ENCODE measurements at regions not wholly inside any gene's neighbourhood (a gene's known extent, or its start where the extent isn't known, plus 50 kb on each side); places are given as distances from the start of the nearest gene placed in this dataset.

GRCh38 chr9:26775391-26775790 lies 117.2 kb downstream of the CAAP1 start:
- no peak for TF ChIP-seq CTCF (IDR thresholded peaks at IDR 0.05)
- no peak overlapping the region for H3K4me3 Mint-ChIP-seq
- POLR2A ChIA-PET: interaction anchor here (1.3 kb wide), 1 partner anchor 10 kb away, joined by 5 read pairs; no protein-coding TSS in a partner anchor

GRCh38 chr9:26773056-26773455 lies 119.5 kb downstream of the CAAP1 start:
- Mint-ChIP-seq H3K4me1 (ENCODE audit: low read depth) (no peaks in the 10 kb centered on the region), H3K27me3 (peaks cover 3% of the 10 kb centered on the region), H3K4me3 (no peak overlapping the region), H3K9me3 (no peaks in the 10 kb centered on the region), H3K36me3 (ENCODE audit: low read depth) (no peaks in the 10 kb centered on the region), H3K27ac (no peak overlapping the region)
- TF ChIP-seq CTCF (IDR thresholded peaks at IDR 0.05): no peak
- CTCF ChIA-PET: interaction anchor here (0.5 kb wide), 1 partner anchor 222 kb away, joined by 3 read pairs; no protein-coding TSS in a partner anchor
- ATAC-seq (no peak), DNase-seq (no peak)
- POLR2A ChIA-PET: no interaction called here
- intact Hi-C loops (cut with micrococcal nuclease): no loop called here

More at GRCh38 chr9:26775391-26775790, 117.2 kb downstream of the CAAP1 start:
- CTCF ChIA-PET: no interaction called here
- DNase-seq (no peak), ATAC-seq (no peak)
- no peaks in the 10 kb centered on the region for H3K9me3 Mint-ChIP-seq
- no peak overlapping the region for H3K27ac Mint-ChIP-seq
- peaks cover 4% of the 10 kb centered on the region for H3K27me3 Mint-ChIP-seq
- no peaks in the 10 kb centered on the region for H3K4me1 Mint-ChIP-seq (ENCODE audit: low read depth)
- H3K36me3 Mint-ChIP-seq (ENCODE audit: low read depth): no peaks in the 10 kb centered on the region
- intact Hi-C loops (cut with micrococcal nuclease): no loop called here

- TF ChIP-seq CTCF (IDR thresholded peaks at IDR 0.05): no peak
- intact Hi-C loops (cut with micrococcal nuclease): no loop called here
- ATAC-seq (no peak), DNase-seq (no peak)
- Mint-ChIP-seq H3K27ac (no peak overlapping the region), H3K27me3 (peaks cover 3% of the 10 kb centered on the region), H3K4me1 (ENCODE audit: low read depth) (no peaks in the 10 kb centered on the region), H3K4me3 (no peak overlapping the region), H3K36me3 (ENCODE audit: low read depth) (no peaks in the 10 kb centered on the region), H3K9me3 (no peaks in the 10 kb centered on the region)
- ChIA-PET POLR2A (no interaction called here), CTCF (no interaction called here)
Observed at GRCh38 chr9:26770821-26771220, 121.8 kb downstream of the CAAP1 start.

- intact Hi-C loops (cut with micrococcal nuclease): no loop called here
- Mint-ChIP-seq H3K9me3 (no peaks in the 10 kb centered on the region), H3K27me3 (no peaks in the 10 kb centered on the region), H3K27ac (no peak overlapping the region), H3K4me1 (ENCODE audit: low read depth) (no peaks in the 10 kb centered on the region), H3K36me3 (ENCODE audit: low read depth) (no peaks in the 10 kb centered on the region), H3K4me3 (no peak overlapping the region)
- ChIA-PET CTCF (no interaction called here), POLR2A (no interaction called here)
- TF ChIP-seq CTCF (IDR thresholded peaks at IDR 0.05): no peak
- no peak for ATAC-seq
- DNase-seq: no peak
Observed at GRCh38 chr9:26768145-26768544, 124.5 kb downstream of the CAAP1 start.

- no peaks in the 10 kb centered on the region for H3K9me3 Mint-ChIP-seq
- no peak for ATAC-seq
- intact Hi-C loops (cut with micrococcal nuclease): no loop called here
- H3K36me3 Mint-ChIP-seq (ENCODE audit: low read depth): no peaks in the 10 kb centered on the region
- H3K4me3 Mint-ChIP-seq: no peak overlapping the region
- ChIA-PET POLR2A (no interaction called here), CTCF (no interaction called here)
- TF ChIP-seq CTCF (IDR thresholded peaks at IDR 0.05): no peak
- H3K27ac Mint-ChIP-seq: no peak overlapping the region
- H3K27me3 Mint-ChIP-seq: peaks cover 4% of the 10 kb centered on the region
- no peak for DNase-seq
- no peaks in the 10 kb centered on the region for H3K4me1 Mint-ChIP-seq (ENCODE audit: low read depth)
Observed at GRCh38 chr9:26760675-26761074, 131.9 kb downstream of the CAAP1 start.
